ENCODE measurements at regions not wholly inside any gene's neighbourhood (a gene's known extent, or its start where the extent isn't known, plus 50 kb on each side); places are given as distances from the start of the nearest gene placed in this dataset.
"Not testable (repeated sequence)": the region's sequence is repeated elsewhere in the genome, so short reads cannot be mapped to it uniquely, and the experiment has no call there.

- Histone ChIP-seq H3K9me3 (replicated peaks in 1 of 2; ENCODE audit: control insufficient read depth in 1 of 2, insufficient read depth in 1 of 2, low read length in 2 of 2) (peaks cover 15 to 21% of the 10 kb centered on the region in 2 donors), H3K79me2 (ENCODE audit: insufficient read depth, low read length) (no peaks in the 10 kb centered on the region), H3K27me3 (ENCODE audit: control insufficient read depth in 2 of 2, insufficient read depth in 2 of 2, low read length in 2 of 2) (no peaks in the 10 kb centered on the region), H3K36me3 (replicated peaks in 1 of 2; ENCODE audit: control insufficient read depth in 1 of 2, insufficient read depth in 2 of 2, low read length in 2 of 2) (no peaks in the 10 kb centered on the region), H4K20me1 (ENCODE audit: insufficient read depth, low read length) (no peaks in the 10 kb centered on the region), H3K4me1 (ENCODE audit: control insufficient read depth in 1 of 2, insufficient read depth in 2 of 2, low read length in 2 of 2) (no peaks in the 10 kb centered on the region), H3K27ac (ENCODE audit: low read depth in 1 of 2, low read length in 2 of 2) (no peak overlapping the region), H3K9ac (ENCODE audit: insufficient read depth, low read length, poor library complexity, severe bottlenecking) (no peak overlapping the region), H3K4me3 (replicated peaks in 1 of 3; ENCODE audit: low read depth in 2 of 3, low read length in 3 of 3) (no peak overlapping the region), H3K4me2 (replicated peaks; ENCODE audit: extremely low read depth, low read length, poor library complexity, severe bottlenecking) (no peak overlapping the region), H2AFZ (ENCODE audit: insufficient read depth, low read depth, low read length, poor library complexity, severe bottlenecking) (no peak overlapping the region)
- TF ChIP-seq, protein P1, sequence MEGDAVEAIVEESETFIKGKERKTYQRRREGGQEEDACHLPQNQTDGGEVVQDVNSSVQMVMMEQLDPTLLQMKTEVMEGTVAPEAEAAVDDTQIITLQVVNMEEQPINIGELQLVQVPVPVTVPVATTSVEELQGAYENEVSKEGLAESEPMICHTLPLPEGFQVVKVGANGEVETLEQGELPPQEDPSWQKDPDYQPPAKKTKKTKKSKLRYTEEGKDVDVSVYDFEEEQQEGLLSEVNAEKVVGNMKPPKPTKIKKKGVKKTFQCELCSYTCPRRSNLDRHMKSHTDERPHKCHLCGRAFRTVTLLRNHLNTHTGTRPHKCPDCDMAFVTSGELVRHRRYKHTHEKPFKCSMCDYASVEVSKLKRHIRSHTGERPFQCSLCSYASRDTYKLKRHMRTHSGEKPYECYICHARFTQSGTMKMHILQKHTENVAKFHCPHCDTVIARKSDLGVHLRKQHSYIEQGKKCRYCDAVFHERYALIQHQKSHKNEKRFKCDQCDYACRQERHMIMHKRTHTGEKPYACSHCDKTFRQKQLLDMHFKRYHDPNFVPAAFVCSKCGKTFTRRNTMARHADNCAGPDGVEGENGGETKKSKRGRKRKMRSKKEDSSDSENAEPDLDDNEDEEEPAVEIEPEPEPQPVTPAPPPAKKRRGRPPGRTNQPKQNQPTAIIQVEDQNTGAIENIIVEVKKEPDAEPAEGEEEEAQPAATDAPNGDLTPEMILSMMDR (IDR thresholded peaks at IDR 0.05): no peak
- Mint-ChIP-seq H3K4me3 (no peak overlapping the region), H3K27me3 (ENCODE audit: low read depth in 3 of 3) (peaks cover 0 to 2% (median 0%) of the 10 kb centered on the region in 3 donors), H3K27ac (no peak overlapping the region), H3K9me3 (peaks cover 3 to 20% (median 10%) of the 10 kb centered on the region in 7 donors), H3K36me3 (no peaks in the 10 kb centered on the region), H3K4me1 (no peaks in the 10 kb centered on the region)
- DNase-seq: no peak
- WGBS (ENCODE audit: insufficient coverage): no CpG with 5 or more reads among the region's 2 CpGs
- intact Hi-C loops (cut with micrococcal nuclease): no loop called here
Observed at GRCh38 chr12:83700838-83701237, 1014.1 kb downstream of the TMTC2 start.

DNA sequence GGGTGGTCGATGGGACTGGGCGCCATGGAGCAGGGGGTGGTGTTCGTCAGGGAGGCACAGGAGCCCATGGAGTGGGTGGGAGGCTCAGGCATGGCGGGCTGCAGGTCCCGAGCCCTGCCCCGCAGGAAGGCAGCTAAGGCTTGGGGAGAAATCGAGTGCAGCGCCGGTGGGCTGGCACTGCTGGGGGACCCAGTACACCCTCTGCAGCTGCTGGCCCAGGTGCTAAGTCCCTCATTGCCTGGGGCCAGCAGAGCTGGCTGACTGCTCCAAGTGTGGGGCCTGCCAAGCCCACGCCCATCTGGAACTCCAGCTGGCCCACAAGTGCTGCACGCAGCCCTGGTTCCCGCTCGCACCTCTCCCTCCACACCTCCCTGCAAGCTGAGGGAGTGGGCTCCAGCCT lies 1009.6 kb downstream of the TMTC2 start:
- H3K27ac Mint-ChIP-seq; H3K4me1 Mint-ChIP-seq; H3K79me2 ChIP-seq (ENCODE audit: insufficient read depth, low read length); H3K4me2 ChIP-seq (replicated peaks; ENCODE audit: extremely low read depth, low read length, poor library complexity, severe bottlenecking); H3K27me3 Mint-ChIP-seq (ENCODE audit: low read depth in 3 of 3); H3K9ac ChIP-seq (ENCODE audit: insufficient read depth, low read length, poor library complexity, severe bottlenecking); H3K4me3 Mint-ChIP-seq; H3K36me3 Mint-ChIP-seq; intact Hi-C loops (cut with micrococcal nuclease); H2AFZ ChIP-seq (ENCODE audit: insufficient read depth, low read depth, low read length, poor library complexity, severe bottlenecking); H3K36me3 ChIP-seq (replicated peaks in 1 of 2; ENCODE audit: control insufficient read depth in 1 of 2, insufficient read depth in 2 of 2, low read length in 2 of 2); DNase-seq; H3K4me3 ChIP-seq (replicated peaks in 1 of 3; ENCODE audit: low read depth in 2 of 3, low read length in 3 of 3); H3K27ac ChIP-seq (ENCODE audit: low read depth in 1 of 2, low read length in 2 of 2); H3K4me1 ChIP-seq (ENCODE audit: control insufficient read depth in 1 of 2, insufficient read depth in 2 of 2, low read length in 2 of 2); H3K27me3 ChIP-seq (ENCODE audit: control insufficient read depth in 2 of 2, insufficient read depth in 2 of 2, low read length in 2 of 2); H4K20me1 ChIP-seq (ENCODE audit: insufficient read depth, low read length): not testable (repeated sequence)
- peaks cover 13 to 16% of the 10 kb centered on the region in 2 donors for H3K9me3 ChIP-seq (replicated peaks in 1 of 2; ENCODE audit: control insufficient read depth in 1 of 2, insufficient read depth in 1 of 2, low read length in 2 of 2)
- WGBS (ENCODE audit: insufficient coverage): 93% methylated on average over 9 of the region's 13 CpGs
- H3K9me3 Mint-ChIP-seq: peaks cover 6 to 19% (median 11%) of the 10 kb centered on the region in 7 donors

Measured in CD14-positive monocyte (primary cell).